Osteoblast (primary cell): ENCODE measurements at regions not wholly inside any gene's neighbourhood (a gene's known extent, or its start where the extent isn't known, plus 50 kb on each side); places are given as distances from the start of the nearest gene placed in this dataset.

ENCODE experiments used
- DNase-seq: peaks from one replicate; pipeline ENCODE4 v3.0.0; 2011; ENCODE audit warnings: low spot score, mixed read lengths; ENCODE audit not compliant: insufficient read length; ENCODE audit errors: missing footprints
- H2AFZ ChIP-seq: 2 replicates; pipeline ENCODE4 v1.6.0; 2011; ENCODE audit warnings: mild to moderate bottlenecking, low read length
- H3K27ac ChIP-seq: 2 replicates; pipeline ENCODE4 v1.5.1; 2011; ENCODE audit warnings: mild to moderate bottlenecking, low read depth, low read length, moderate library complexity
- H3K27me3 ChIP-seq: 2 replicates; pipeline ENCODE4 v1.6.0; 2012; ENCODE audit warnings: mild to moderate bottlenecking, control low read depth, inconsistent platforms, low read length, moderate library complexity; ENCODE audit not compliant: insufficient read depth
- H3K36me3 ChIP-seq: 2 replicates; pipeline ENCODE4 v1.5.1; 2011; ENCODE audit warnings: mild to moderate bottlenecking, low read length, control low read depth, moderate library complexity; ENCODE audit not compliant: insufficient read depth
- H3K4me1 ChIP-seq: 2 replicates; pipeline ENCODE4 v1.5.1; 2011; ENCODE audit warnings: mild to moderate bottlenecking, low read length, control low read depth, moderate library complexity; ENCODE audit not compliant: insufficient read depth
- H3K4me2 ChIP-seq: 2 replicates; pipeline ENCODE4 v1.6.0; 2011; ENCODE audit warnings: mild to moderate bottlenecking, low read length; ENCODE audit not compliant: insufficient read depth
- H3K4me3 ChIP-seq: fragments of 200-600 bp; sonication (generic); 3 replicates; pipeline ENCODE4 v1.5.1; 2012; ENCODE audit warnings: mild to moderate bottlenecking, low read length, inconsistent platforms; ENCODE audit not compliant: insufficient read depth
- H3K79me2 ChIP-seq: 2 replicates; pipeline ENCODE4 v1.6.0; 2012; ENCODE audit warnings: mild to moderate bottlenecking, low read length, control low read depth, inconsistent platforms; ENCODE audit not compliant: insufficient read depth
- H3K9me3 ChIP-seq: 2 replicates; pipeline ENCODE4 v1.5.1; 2011; ENCODE audit warnings: low read depth, low read length, control low read depth
- H4K20me1 ChIP-seq: 2 replicates; pipeline ENCODE4 v1.6.0; 2012; ENCODE audit warnings: mild to moderate bottlenecking, low read length, control low read depth; ENCODE audit not compliant: insufficient read depth
- TF ChIP-seq, protein P1 (sequence below): IDR thresholded peaks from 2 replicates; pipeline ENCODE4 v1.5.1; 2011; ENCODE audit warnings: mild to moderate bottlenecking, low read depth, low read length, moderate library complexity; ENCODE audit errors: extremely low read depth

DNA sequence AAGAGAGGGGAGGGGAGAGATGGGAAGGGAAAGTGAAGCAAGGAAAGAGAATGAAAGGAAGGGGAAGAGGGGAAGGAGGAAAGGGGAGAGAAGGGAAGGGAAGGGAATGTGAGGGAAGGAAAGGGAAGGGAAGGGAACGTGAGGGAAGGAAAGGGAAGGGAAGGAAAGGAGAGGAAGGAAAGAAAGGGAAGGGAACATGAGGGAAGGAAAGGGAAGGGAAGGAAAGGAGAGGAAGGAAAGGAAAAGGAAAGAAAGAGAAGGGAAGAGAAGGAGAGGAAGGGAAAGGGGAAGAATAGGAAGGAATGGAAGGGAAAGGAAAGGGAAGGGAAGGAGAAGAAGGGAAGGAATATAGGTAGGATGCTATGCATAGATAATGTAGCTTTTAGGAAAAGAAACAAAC, 139.7 kb upstream of the PTER start:
- Histone ChIP-seq H3K27me3 (no peaks in the 10 kb centered on the region), H4K20me1 (no peaks in the 10 kb centered on the region), H3K79me2 (no peaks in the 10 kb centered on the region), H3K4me3 (no peak overlapping the region), H3K36me3 (no peaks in the 10 kb centered on the region), H3K9me3 (peaks cover 3% of the 10 kb centered on the region), H3K27ac (no peak overlapping the region), H3K4me2 (no peak overlapping the region), H3K4me1 (no peaks in the 10 kb centered on the region), H2AFZ (no peak overlapping the region)
- TF ChIP-seq, protein P1, sequence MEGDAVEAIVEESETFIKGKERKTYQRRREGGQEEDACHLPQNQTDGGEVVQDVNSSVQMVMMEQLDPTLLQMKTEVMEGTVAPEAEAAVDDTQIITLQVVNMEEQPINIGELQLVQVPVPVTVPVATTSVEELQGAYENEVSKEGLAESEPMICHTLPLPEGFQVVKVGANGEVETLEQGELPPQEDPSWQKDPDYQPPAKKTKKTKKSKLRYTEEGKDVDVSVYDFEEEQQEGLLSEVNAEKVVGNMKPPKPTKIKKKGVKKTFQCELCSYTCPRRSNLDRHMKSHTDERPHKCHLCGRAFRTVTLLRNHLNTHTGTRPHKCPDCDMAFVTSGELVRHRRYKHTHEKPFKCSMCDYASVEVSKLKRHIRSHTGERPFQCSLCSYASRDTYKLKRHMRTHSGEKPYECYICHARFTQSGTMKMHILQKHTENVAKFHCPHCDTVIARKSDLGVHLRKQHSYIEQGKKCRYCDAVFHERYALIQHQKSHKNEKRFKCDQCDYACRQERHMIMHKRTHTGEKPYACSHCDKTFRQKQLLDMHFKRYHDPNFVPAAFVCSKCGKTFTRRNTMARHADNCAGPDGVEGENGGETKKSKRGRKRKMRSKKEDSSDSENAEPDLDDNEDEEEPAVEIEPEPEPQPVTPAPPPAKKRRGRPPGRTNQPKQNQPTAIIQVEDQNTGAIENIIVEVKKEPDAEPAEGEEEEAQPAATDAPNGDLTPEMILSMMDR: no peak
- no peak for DNase-seq

DNA sequence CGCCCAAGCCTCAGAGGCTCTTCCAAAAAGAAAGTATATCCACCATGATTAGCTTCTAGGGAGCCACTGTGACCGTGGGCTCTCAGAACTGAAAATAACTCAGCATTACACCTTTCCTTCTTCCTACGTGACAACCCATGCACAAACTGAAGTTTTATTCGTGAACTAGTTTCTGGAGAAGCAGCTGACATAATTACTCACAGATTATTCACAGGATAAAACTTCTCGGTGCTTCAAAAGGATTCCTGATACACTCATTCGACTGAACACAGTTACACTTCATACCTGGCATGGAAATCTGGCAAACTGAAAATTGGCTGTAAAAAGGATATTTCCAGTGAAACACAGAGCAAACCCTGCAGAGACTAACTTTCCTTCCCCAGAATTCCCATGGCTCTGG, 139.2 kb upstream of the PTER start:
- TF ChIP-seq, protein P1: no peak
- H4K20me1 ChIP-seq: no peaks in the 10 kb centered on the region
- no peak overlapping the region for H3K4me2 ChIP-seq
- no peak overlapping the region for H3K27ac ChIP-seq
- H3K36me3 ChIP-seq: no peaks in the 10 kb centered on the region
- no peaks in the 10 kb centered on the region for H3K4me1 ChIP-seq
- H3K27me3 ChIP-seq: no peaks in the 10 kb centered on the region
- no peak overlapping the region for H2AFZ ChIP-seq
- no peak overlapping the region for H3K4me3 ChIP-seq
- no peaks in the 10 kb centered on the region for H3K79me2 ChIP-seq
- DNase-seq: no peak
- H3K9me3 ChIP-seq: peaks cover 3% of the 10 kb centered on the region

DNA sequence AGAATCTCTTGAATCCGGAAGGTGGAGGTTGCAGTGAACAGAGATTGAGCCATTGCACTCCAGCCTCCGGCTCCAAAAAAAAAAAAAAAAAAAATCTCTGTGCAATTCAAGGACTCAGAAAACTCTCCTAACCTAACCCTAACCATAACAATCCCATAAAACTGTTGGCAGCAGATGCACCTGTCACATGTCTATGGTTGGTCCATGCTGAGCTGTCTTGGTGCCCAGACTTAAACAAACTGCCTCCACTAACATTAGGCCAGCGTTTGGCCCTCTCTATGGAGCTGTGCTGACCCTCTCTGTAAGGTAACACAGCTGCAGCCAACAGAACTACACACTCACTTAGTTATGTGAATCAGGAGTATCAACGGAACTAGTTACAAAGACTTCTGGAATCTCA, 132.5 kb upstream of the PTER start:
- Histone ChIP-seq H3K79me2 (no peaks in the 10 kb centered on the region), H2AFZ (no peak overlapping the region), H3K4me1 (no peaks in the 10 kb centered on the region), H3K9me3 (peaks cover 3% of the 10 kb centered on the region), H3K4me2 (no peak overlapping the region), H3K27ac (no peak overlapping the region), H3K27me3 (no peaks in the 10 kb centered on the region), H4K20me1 (no peaks in the 10 kb centered on the region), H3K36me3 (no peaks in the 10 kb centered on the region), H3K4me3 (no peak overlapping the region)
- no peak for DNase-seq
- TF ChIP-seq, protein P1: no peak

DNA sequence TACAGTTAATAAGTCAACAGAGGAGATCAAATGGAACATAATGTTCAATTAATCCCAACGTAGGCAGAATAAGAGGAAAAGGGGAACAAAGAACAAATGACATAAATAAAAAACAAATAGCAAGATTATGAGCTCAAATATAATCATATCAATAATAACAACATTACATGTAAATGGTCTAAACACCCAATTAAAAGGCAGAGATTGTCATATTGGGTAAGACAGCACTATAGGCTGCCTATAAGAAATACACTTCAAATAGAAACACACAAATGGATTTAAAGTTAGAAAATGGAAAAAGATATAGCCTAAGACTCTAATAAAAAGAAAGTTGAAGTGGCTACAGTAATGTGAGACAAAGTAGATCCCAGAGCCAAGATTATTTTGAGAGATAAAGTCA, 126.4 kb upstream of the PTER start:
- Histone ChIP-seq H4K20me1 (no peaks in the 10 kb centered on the region), H3K9me3 (no peaks in the 10 kb centered on the region), H3K27me3 (no peaks in the 10 kb centered on the region), H3K4me1 (no peaks in the 10 kb centered on the region), H3K27ac (no peak overlapping the region), H3K4me2 (no peak overlapping the region), H3K4me3 (no peak overlapping the region), H3K36me3 (no peaks in the 10 kb centered on the region), H3K79me2 (no peaks in the 10 kb centered on the region), H2AFZ (no peak overlapping the region)
- TF ChIP-seq, protein P1: no peak
- no peak for DNase-seq
